ENCODE measurements at regions not wholly inside any gene's neighbourhood (a gene's known extent, or its start where the extent isn't known, plus 50 kb on each side); places are given as distances from the start of the nearest gene placed in this dataset.

DNA sequence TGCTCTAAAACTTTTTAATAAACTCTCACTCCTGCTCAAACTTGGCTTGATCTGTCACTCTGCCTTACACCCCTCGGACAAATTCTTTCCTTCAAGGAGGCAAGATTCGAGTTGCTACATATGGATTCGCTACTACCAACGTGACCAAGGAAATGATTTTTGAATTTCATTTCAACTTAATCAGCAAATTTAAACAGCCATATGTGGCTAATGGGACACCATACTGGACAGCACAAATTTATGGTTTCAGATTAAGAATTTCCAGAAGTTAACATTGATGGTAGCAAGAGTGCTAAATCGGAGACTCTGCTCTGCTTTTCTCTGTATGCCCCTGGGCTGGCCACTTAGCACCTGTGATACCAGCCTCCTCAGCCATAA, 318.2 kb upstream of the PSMD7 start:
- Histone ChIP-seq H3K27me3 (no peaks in the 10 kb centered on the region), H3K4me3 (ENCODE audit: low read depth in 1 of 2, low read length in 1 of 2) (no peak overlapping the region), H3K4me1 (ENCODE audit: control insufficient read depth in 1 of 2, insufficient read depth in 1 of 2, low read depth in 1 of 2, low read length in 1 of 2) (no peaks in the 10 kb centered on the region), H3K36me3 (no peaks in the 10 kb centered on the region), H3K27ac (no peak overlapping the region), H3K9me3 (no peaks in the 10 kb centered on the region)
- no peak for TF ChIP-seq CTCF (IDR thresholded peaks at IDR 0.05)

- H3K4me1 ChIP-seq (ENCODE audit: control insufficient read depth in 1 of 2, insufficient read depth in 1 of 2, low read depth in 1 of 2, low read length in 1 of 2), result no peaks in the 10 kb centered on the region
- no peaks in the 10 kb centered on the region for H3K27me3 ChIP-seq
- TF ChIP-seq CTCF (IDR thresholded peaks at IDR 0.05), result no peak
- no peaks in the 10 kb centered on the region for H3K9me3 ChIP-seq
- no peak overlapping the region for H3K27ac ChIP-seq
- H3K36me3 ChIP-seq, result no peaks in the 10 kb centered on the region
- H3K4me3 ChIP-seq (ENCODE audit: low read depth in 1 of 2, low read length in 1 of 2), result no peak overlapping the region
These were observed 320.0 kb upstream of the PSMD7 start for GRCh38 chr16:73976644-73977043.

DNA sequence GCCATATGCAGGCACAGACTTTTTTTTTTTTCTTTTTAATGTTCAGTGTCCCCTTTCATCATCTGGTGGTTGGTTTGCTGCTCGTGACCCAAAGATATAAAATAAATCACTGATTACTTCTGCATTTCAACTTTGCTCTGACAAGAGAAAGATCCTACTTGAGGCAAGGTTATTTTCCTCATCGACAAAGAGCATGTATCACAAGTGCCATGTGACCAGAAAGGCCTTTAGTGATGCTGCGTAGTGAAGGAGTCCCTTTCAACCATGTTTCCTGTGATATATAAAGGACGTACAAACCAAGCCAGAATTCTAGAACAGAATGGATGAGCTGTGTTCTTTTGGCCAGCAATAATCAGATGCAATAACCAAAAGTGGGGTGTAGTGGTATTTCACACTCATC, 323.4 kb upstream of the PSMD7 start:
- Histone ChIP-seq H3K4me1 (ENCODE audit: control insufficient read depth in 1 of 2, insufficient read depth in 1 of 2, low read depth in 1 of 2, low read length in 1 of 2) (no peaks in the 10 kb centered on the region), H3K4me3 (ENCODE audit: low read depth in 1 of 2, low read length in 1 of 2) (no peak overlapping the region), H3K27me3 (no peaks in the 10 kb centered on the region), H3K36me3 (no peaks in the 10 kb centered on the region), H3K9me3 (no peaks in the 10 kb centered on the region), H3K27ac (no peak overlapping the region)
- no peak for TF ChIP-seq CTCF (IDR thresholded peaks at IDR 0.05)

- no peak for TF ChIP-seq CTCF (IDR thresholded peaks at IDR 0.05)
These were observed 329.8 kb upstream of the PSMD7 start for GRCh38 chr16:73966851-73967250.

DNA sequence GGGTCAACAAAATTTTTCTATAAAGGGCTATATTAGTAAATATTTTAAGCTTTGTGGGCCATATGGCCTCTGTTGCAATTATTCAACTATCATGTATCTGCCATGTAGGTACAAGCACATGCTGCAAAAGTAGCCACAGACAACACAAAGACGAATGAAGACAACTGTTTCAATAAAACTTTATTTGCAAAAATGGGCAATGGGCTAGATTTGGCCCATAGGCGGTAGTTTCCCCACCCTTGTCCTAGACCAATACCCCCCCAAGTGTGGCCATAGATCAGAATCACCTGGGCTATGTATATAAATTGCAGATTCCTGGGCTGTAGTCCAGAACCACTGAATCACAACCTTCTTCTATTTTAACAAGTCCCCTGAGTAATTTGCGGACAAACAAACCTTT, 331.0 kb upstream of the PSMD7 start:
- TF ChIP-seq CTCF (IDR thresholded peaks at IDR 0.05), result no peak
- no peak overlapping the region for H3K4me3 ChIP-seq (ENCODE audit: low read depth in 1 of 2, low read length in 1 of 2)
- no peak overlapping the region for H3K27ac ChIP-seq

More at GRCh38 chr16:73966851-73967250, 329.8 kb upstream of the PSMD7 start:
- Histone ChIP-seq H3K4me3 (ENCODE audit: low read depth in 1 of 2, low read length in 1 of 2) (no peak overlapping the region), H3K36me3 (no peaks in the 10 kb centered on the region), H3K4me1 (ENCODE audit: control insufficient read depth in 1 of 2, insufficient read depth in 1 of 2, low read depth in 1 of 2, low read length in 1 of 2) (no peaks in the 10 kb centered on the region), H3K9me3 (no peaks in the 10 kb centered on the region), H3K27ac (no peak overlapping the region), H3K27me3 (no peaks in the 10 kb centered on the region)

More for the DNA sequence above, 331.0 kb upstream of the PSMD7 start:
- Histone ChIP-seq H3K36me3 (no peaks in the 10 kb centered on the region), H3K27me3 (no peaks in the 10 kb centered on the region), H3K9me3 (no peaks in the 10 kb centered on the region), H3K4me1 (ENCODE audit: control insufficient read depth in 1 of 2, insufficient read depth in 1 of 2, low read depth in 1 of 2, low read length in 1 of 2) (no peaks in the 10 kb centered on the region)

All from neutrophil (primary cell).